Heart right ventricle (tissue), 16 donors: ENCODE measurements at regions not wholly inside any gene's neighbourhood (a gene's known extent, or its start where the extent isn't known, plus 50 kb on each side); places are given as distances from the start of the nearest gene placed in this dataset.

Experiments used
- ATAC-seq, 8 donors: fragments of 200-7000 bp; cut with Tn5 transposase; one replicate each; pipeline ENCODE4 v1.9.1; 2020; ENCODE audit warnings: mild to moderate bottlenecking in 8 of 8, moderate library complexity in 8 of 8, moderate number of reproducible peaks in 1 of 8
- DNase-seq, 2 donors: peaks; one replicate each; pipeline ENCODE4 v3.0.0-alpha.2; 2020
- H3K27ac ChIP-seq, 10 donors: fragments of 200-600 bp; sonication (generic) in 2 of 10; one replicate each; pipeline versions ENCODE4 v1.5.0 to v1.8.0; 2020 to 2022; ENCODE audit warnings: mild to moderate bottlenecking in 3 of 10
- H3K27me3 ChIP-seq, 7 donors: fragments of 200-600 bp; one replicate each; pipeline ENCODE4 v1.8.0; 2021 to 2022; ENCODE audit warnings: mild to moderate bottlenecking in 2 of 7
- H3K36me3 ChIP-seq, 9 donors: fragments of 200-600 bp; sonication (generic) in 1 of 9; one replicate each; pipeline versions ENCODE4 v1.5.0 to v1.8.0; 2020 to 2022; ENCODE audit warnings: mild to moderate bottlenecking in 2 of 9
- H3K4me1 ChIP-seq, 9 donors: fragments of 200-600 bp; sonication (generic) in 1 of 9; one replicate each; pipeline versions ENCODE4 v1.5.0 to v1.8.0; 2020 to 2022; ENCODE audit warnings: mild to moderate bottlenecking in 4 of 9
- H3K4me3 ChIP-seq, 10 donors: fragments of 200-600 bp; sonication (generic) in 2 of 10; one replicate each; pipeline versions ENCODE4 v1.5.0 to v1.8.0; 2020 to 2022; ENCODE audit warnings: mild to moderate bottlenecking in 7 of 10, moderate library complexity in 2 of 10
- H3K9me3 ChIP-seq, 11 donors: fragments of 200-600 bp in 10 of 11; sonication (generic) in 2 of 11; one replicate each; pipeline versions ENCODE4 v1.5.0 to v1.8.0; 2013 to 2022; ENCODE audit warnings: mild to moderate bottlenecking in 2 of 11, control low read depth in 1 of 11, moderate library complexity in 1 of 11
- WGBS, 2 donors: extraction: QIAGEN DNeasy Blood & Tissue Kit; methylation state at CpG; one replicate each; pipeline ENCODE4 v1.1.7; 2013; ENCODE audit warnings: inconsistent platforms in 1 of 2; 5-methylcytosine and 5-hydroxymethylcytosine counted together
- intact Hi-C, 10 donors: fragments of 100-400 bp; cut with DNase I; formaldehyde crosslinking; loops; one replicate each; pipeline versions ENCODE4 v1.11.1 to v1.14.2; 2022
- TF ChIP-seq, protein P1 (sequence below), 9 donors: fragments of 200-600 bp; sonication (generic) in 2 of 9; IDR thresholded peaks; one replicate each; pipeline versions ENCODE4 v1.5.0 to v1.8.0; 2021 to 2022; ENCODE audit warnings: antibody characterized with exemption in 9 of 9, mild to moderate bottlenecking in 5 of 9, moderate library complexity in 1 of 9
- donor health status: Arrhythmogenic right ventricular cardiomyopathy.
- donor health status: ischemic (EF 13 %, LVEDD 7.1; RV severe dilation, severe dysfunction).
- donor health status: healthy with polysubstance abuse.
- donor health status: DM: no; HTN: yes; CAD: no.
- donor health status: DM: no; HTN: no; CAD: no.
- donor health status: ischemic (EF 25% LVEDD 6.9; RV normal size, moderate dysfunction).
- donor health status: ischemic (EF 25% LVEDD 5.7; RV mildly dilated, moderate dysfunction).
- donor health status: healthy.
- donor health status: DM: yes; HTN: yes; CAD: no.
- donor health status: Ischemic cardiomyopathy.
- donor health status: ischemic (EF 35%, LVEDD 5.7; RV mildly dilated, moderate dysfunction).
- donor health status: nonischemic (EF 11% LVEDD 7.7; RV severe dilation, severe dysfunction).
- donor health status: DM: yes; HTN: yes; CAD: no.
- donor health status: PGD.
- donor health status: ischemic (EF 29% LVEDD 5.4; RV normal size, mild dysfunction).
- donor health status: nonischemic (EF 23%, LVEDD 6.1; RV moderate dilation, normal function).

DNA sequence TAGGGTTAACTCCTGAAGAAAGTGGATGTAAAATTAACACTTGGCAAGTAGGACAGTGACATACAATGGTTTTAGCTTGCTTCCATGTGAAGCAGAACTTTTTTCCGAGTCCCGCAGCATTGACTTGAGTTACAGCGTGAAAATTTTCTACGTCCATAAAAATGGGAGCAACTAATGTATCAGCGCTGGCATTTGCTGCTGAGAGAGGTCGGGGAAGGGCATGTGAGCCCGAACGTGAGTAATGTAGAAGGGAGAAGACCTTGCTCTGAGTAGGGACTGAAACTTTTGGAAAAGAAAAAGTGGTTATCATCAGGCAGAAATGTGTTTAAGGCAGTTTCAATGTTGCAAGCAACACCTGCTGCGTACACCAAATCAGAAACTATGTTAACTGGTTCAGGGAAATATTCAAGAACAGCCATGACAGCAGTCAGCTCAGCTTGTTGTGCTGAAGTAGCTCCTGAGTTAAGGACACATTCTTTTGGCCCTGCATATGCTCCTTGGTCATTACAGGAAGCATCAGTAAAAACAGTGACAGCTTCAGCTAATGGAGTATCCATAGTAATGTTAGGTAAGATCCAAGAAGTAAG lies 70.9 kb upstream of the ARL4D start:
- WGBS, 2 donors = 85 to 87% methylated on average over 9 of the region's 9 CpGs
- no peaks in the 10 kb centered on the region for H3K36me3 ChIP-seq
- intact Hi-C loops = no loop called here

DNA sequence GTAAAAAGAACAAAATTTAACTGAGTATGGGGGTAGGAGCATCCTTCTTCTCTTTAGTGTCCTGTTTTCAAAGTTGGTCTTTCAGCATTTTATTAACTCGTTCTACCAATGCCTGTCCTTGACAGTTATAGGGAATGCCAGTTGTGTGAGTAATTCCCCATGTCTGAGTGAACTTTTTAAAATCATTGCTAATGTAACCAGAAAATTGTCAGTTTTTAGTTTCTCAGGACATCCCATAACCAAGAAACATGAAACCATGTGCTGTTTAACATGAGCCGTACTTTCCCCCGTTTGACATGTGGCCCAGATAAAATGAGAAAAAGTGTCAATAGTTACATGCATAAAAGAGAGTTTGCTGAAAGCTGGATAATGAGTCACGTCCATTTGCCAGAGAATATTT lies 71.4 kb upstream of the ARL4D start:
- H3K4me3 ChIP-seq = no peak overlapping the region

More for the DNA sequence above, 70.9 kb upstream of the ARL4D start:
- no peaks in the 10 kb centered on the region for H3K9me3 ChIP-seq
- DNase-seq (no peak), ATAC-seq (no peak)
- no peak overlapping the region for H3K27ac ChIP-seq
- no peak overlapping the region for H3K4me3 ChIP-seq
- TF ChIP-seq, protein P1, sequence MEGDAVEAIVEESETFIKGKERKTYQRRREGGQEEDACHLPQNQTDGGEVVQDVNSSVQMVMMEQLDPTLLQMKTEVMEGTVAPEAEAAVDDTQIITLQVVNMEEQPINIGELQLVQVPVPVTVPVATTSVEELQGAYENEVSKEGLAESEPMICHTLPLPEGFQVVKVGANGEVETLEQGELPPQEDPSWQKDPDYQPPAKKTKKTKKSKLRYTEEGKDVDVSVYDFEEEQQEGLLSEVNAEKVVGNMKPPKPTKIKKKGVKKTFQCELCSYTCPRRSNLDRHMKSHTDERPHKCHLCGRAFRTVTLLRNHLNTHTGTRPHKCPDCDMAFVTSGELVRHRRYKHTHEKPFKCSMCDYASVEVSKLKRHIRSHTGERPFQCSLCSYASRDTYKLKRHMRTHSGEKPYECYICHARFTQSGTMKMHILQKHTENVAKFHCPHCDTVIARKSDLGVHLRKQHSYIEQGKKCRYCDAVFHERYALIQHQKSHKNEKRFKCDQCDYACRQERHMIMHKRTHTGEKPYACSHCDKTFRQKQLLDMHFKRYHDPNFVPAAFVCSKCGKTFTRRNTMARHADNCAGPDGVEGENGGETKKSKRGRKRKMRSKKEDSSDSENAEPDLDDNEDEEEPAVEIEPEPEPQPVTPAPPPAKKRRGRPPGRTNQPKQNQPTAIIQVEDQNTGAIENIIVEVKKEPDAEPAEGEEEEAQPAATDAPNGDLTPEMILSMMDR (IDR thresholded peaks at IDR 0.05) = no peak
- peaks cover 0 to 3% (median 0%) of the 10 kb centered on the region in 9 donors for H3K4me1 ChIP-seq
- H3K27me3 ChIP-seq = no peaks in the 10 kb centered on the region

DNA sequence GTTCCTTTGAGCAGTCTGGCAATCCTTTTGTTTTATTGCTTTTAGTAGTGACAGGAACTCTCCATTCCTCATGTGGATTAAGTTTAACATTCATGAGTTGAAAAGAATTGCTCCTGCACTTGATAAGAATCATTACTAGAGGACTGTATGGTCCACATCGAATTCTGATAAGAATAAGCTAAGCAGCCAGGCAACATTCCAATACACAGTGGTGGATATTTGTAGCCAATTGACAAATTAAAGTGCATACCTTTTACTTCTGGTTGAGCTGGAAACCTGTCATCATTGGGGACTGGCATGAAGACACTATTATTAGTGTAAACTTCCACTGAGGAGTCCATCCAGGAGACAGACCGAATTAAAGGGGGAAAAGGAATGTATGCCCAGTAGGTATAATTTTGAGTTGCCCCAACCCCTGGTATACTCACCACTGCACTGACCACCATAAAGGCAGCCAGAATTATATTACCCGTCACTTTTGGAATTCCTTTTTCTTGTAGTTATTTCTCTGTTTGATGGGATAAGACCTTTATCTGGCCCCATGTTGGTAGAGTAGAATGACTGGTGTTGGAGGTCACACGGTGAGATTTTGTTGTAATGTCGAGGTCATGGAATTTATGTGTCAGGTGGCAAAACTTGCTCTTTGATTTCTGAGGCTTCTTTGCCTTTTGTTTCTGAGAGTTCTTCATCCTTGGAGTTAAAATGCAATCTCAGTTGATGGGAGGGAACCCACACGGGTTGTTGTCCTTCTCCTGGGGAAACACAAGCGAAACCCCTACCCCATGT lies 72.1 kb upstream of the ARL4D start:
- no peak for ATAC-seq
- WGBS, 2 donors = 77 to 80% methylated on average over 7 of the region's 7 CpGs
- DNase-seq = no peak
- Histone ChIP-seq H3K27me3 (no peaks in the 10 kb centered on the region), H3K9me3 (no peaks in the 10 kb centered on the region), H3K4me3 (no peak overlapping the region), H3K4me1 (peaks cover 0 to 3% (median 0%) of the 10 kb centered on the region in 9 donors), H3K27ac (no peak overlapping the region), H3K36me3 (no peaks in the 10 kb centered on the region)
- TF ChIP-seq, protein P1 (IDR thresholded peaks at IDR 0.05) = no peak
- intact Hi-C loops = no loop called here

More for the DNA sequence above, 71.4 kb upstream of the ARL4D start:
- 81 to 87% methylated on average over 4 of the region's 4 CpGs for WGBS, 2 donors
- no peak for DNase-seq
- ATAC-seq = no peak
- Histone ChIP-seq H3K4me1 (peaks cover 0 to 3% (median 0%) of the 10 kb centered on the region in 9 donors), H3K27ac (no peak overlapping the region), H3K9me3 (no peaks in the 10 kb centered on the region), H3K27me3 (no peaks in the 10 kb centered on the region), H3K36me3 (no peaks in the 10 kb centered on the region)
- TF ChIP-seq, protein P1 (IDR thresholded peaks at IDR 0.05) = no peak
- intact Hi-C loops = no loop called here

DNA sequence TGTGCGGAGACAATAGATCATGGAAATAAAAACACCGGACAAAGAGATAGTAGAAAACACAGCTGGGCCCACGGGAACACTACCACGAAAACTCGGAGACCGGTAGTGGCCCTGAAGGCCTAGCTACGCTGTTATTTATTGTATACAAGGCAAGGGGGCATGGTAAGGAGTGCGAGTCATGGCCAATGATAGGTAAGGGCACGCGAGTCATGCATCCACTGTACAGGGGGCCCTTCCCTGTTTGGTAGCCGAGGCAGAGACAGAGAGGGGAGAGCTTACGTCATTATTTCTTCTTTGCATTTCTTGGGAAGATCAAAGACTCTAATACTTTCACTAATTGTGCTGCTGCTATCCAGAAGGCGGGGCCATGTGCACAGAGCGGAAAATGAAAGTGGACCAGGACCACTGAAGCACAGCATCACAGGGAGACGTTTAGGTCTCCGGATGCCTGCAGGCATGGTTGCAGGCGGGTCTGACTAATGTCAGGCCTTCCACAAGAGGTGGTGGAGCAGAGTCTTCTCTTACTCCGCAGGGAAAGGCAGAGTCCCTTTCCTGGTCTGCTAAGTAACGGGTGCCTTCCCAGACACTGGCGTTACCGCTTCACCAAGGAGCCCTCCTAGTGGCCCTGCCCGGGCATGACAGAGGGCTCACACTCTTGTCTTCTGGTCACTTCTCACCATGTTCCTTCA lies 74.4 kb upstream of the ARL4D start:
- Histone ChIP-seq H3K27me3 (no peaks in the 10 kb centered on the region), H3K27ac (peak overlapping the region in 1 of 10 donors; percentile 21), H3K9me3 (peaks cover 0 to 5% (median 0%) of the 10 kb centered on the region in 11 donors), H3K4me3 (peak overlapping the region in 1 of 10 donors; percentile 33), H3K4me1 (peaks cover 0 to 3% (median 0%) of the 10 kb centered on the region in 9 donors), H3K36me3 (no peaks in the 10 kb centered on the region)
- intact Hi-C loops = no loop called here
- WGBS, 2 donors = 75 to 83% methylated on average over 22 of the region's 22 CpGs
- ATAC-seq (peak in 4 of 8 donors; percentile 16 to 78 (median 26)), DNase-seq (no peak)
- TF ChIP-seq, protein P1 (IDR thresholded peaks at IDR 0.05) = peak in 4 of 9 donors; percentile 8 to 49 (median 28)
